GM21360 (cell line): ENCODE measurements at regions not wholly inside any gene's neighbourhood (a gene's known extent, or its start where the extent isn't known, plus 50 kb on each side); places are given as distances from the start of the nearest gene placed in this dataset.
"Not testable (repeated sequence)": the region's sequence is repeated elsewhere in the genome, so short reads cannot be mapped to it uniquely, and the experiment has no call there.

Experiments
- ATAC-seq: cut with Tn5 transposase; IDR thresholded peaks from one replicate; pipeline ENCODE4 v1.9.1; 2021; ENCODE audit warnings: mild to moderate bottlenecking, moderate library complexity; ENCODE audit not compliant: unreplicated experiment

DNA sequence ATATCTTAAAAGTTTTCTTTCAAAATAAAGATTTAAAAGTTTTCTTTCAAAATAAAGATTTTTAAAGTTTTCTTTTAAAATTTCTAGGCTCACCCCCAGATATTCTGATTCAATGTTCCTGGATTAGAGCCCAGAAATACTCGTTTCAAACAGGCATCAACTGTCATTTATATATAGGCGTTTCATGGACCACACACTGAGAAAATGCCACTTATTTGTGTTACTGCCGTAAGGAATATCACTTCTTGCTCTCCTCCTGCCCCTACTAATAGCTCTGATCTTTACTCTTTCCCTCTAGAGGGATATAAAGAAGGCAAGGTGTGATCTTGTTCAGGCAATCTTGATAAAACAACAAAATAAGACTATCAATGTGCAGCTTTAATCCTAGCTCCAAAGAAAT, 1324.1 kb downstream of the CDH8 start:
- no peak for ATAC-seq

- no peak for ATAC-seq
These were observed 1331.5 kb downstream of the CDH8 start for GRCh38 chr16:60704726-60705125.

DNA sequence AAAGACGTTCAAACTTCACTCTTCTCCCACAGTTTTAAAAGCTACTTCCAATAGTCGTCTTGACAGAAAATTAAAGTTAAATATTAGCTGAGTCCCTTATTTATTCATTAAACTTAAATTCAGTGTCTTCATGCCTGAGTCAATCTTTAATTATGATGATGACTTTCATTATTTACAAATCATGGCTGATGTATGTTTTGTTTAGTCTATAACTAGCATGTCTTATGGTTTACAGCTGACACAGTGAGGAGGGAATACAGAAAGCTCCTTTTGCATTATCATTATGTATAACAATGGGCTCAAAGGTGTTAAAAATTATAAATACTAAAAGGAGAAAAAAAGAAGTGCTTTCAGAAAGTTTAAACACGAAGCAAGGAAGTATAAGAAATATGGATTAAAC, 1333.1 kb downstream of the CDH8 start:
- no peak for ATAC-seq

GRCh38 chr16:60686824-60687223, 1349.4 kb downstream of the CDH8 start:
- ATAC-seq: no peak

DNA sequence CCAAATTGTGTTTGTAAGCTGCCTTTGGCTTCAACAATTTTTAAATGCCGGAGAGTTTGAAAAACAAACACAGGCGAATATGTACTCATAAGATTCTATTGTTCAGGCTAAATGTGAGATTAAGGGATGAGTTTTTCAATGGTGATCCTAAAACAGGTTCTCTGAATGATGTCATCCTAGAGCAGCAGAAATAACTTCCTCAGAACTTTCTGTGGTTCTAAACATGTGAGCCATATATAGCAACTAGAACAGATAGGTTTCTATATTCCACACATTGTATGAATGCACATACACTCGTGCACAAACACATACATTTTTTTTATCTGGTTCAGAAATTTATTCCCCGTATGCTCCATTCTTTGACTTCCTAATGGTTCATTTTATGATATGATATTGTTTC, 1352.2 kb downstream of the CDH8 start:
- no peak for ATAC-seq

GRCh38 chr16:60682219-60682618, 1354.0 kb downstream of the CDH8 start:
- ATAC-seq: no peak

- ATAC-seq: no peak
These were observed 1355.2 kb downstream of the CDH8 start for GRCh38 chr16:60681043-60681442.

GRCh38 chr16:60675022-60675421, 1361.2 kb downstream of the CDH8 start:
- ATAC-seq: no peak

DNA sequence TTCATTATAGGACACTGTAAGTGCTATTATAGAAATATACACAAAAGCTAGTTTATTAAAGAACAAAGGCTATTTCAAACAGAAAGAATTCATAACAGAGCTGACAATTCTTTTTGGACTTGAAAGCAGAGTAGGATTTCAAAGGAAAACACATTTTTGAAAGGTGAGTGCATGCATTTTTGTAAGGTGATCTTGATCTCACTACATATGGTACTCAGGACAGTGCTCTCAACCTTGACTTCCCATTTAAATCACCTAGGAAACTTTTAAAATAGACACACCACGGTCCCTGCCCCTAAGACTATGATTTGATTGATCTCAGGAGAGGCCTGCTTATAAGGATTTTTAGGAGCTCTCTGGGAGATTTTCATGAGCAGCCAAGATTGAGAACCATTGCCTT, 1362.0 kb downstream of the CDH8 start:
- no peak for ATAC-seq

- no peak for ATAC-seq
These were observed 1380.6 kb downstream of the CDH8 start for GRCh38 chr16:60655514-60656153.

- no peak for ATAC-seq
These were observed 1384.9 kb downstream of the CDH8 start for GRCh38 chr16:60651346-60651745.

DNA sequence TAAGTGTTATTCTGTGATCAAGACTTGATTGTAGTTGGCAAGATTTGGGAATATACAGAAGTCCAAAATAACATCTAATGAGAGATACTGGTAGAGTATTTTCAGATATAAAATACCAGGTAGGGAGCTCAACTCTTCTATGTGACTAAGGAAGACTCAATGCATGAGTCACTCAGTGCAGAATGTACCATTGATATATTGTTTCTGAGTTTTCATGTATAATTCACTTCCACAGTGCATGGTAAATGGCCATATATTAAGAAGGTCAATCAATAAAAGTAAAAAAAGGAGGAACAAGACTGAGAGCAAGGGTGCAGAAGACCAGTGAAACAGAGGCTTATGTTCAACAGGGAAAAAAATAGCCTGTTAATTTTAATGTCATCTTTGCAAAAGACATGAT, 1387.9 kb downstream of the CDH8 start:
- ATAC-seq: no peak

- ATAC-seq: not testable (repeated sequence)
These were observed 1388.8 kb downstream of the CDH8 start for GRCh38 chr16:60647388-60647787.

DNA sequence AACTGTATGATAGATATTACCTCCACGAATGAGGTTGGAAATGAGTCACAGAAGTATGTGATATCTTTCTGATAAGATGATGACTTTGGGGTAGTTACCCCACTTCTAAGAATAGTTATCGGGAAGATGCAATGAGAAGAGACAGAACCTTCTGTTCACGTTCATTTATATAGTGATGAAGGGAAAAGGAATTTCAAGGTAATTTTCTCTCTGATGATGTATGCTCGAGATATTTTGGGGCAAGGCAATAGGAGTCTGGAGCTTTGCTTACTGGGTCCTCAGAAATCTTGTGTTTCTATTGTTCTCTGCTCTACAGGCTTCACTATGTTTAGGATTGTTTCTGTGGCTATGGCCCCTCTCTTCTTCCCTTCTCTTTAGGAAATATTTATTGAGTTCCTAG, 1389.6 kb downstream of the CDH8 start:
- ATAC-seq: no peak

DNA sequence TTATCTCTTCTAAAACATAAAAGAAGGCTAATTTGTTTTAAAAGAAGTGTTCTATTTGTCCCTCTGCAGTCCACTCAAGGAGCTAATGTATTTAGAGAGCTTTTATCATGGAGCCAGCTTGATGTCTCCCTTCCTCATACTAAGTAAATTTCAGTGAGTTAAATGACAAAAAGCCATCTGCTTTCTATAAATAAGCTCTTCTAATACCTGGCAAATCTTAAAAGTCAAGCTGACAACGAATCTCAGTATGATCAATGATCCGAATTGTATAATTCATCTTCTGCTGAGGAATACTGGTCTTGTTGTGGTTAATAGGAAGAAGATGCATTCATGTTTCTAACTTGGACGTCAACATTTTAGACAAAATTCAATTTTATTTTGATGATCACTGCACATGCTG, 1390.7 kb downstream of the CDH8 start:
- no peak for ATAC-seq

- ATAC-seq: no peak
These were observed 1393.3 kb downstream of the CDH8 start for GRCh38 chr16:60642956-60643355.

DNA sequence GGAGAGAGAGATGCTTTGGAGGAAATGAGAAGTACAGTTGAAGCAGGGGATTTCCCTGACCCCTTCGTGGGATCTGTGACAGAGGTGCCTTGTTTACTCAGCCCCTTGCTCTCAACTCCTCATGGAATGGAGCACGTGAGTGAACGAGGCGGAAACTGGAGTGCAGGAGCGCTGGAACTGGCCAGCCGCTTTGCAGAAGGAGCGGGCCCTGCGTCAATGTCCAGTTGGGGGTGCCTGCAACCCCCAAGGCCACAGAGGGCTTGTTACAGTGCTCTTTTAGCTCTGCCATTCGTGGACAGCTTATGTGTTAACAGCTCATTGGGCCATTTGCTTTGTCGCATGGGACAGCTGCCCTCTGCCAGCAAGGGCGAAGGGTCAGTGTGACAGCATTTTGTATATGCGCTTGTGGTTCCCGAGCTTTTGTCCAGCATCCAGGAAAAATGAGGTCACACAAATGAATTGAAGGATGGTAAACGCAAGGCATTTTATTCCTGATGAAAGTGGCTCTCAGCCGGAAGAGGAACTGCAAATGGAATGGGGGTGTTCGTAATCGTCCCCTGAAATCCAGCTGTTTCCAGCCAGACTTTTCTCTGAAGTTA, 1395.1 kb downstream of the CDH8 start:
- no peak for ATAC-seq

DNA sequence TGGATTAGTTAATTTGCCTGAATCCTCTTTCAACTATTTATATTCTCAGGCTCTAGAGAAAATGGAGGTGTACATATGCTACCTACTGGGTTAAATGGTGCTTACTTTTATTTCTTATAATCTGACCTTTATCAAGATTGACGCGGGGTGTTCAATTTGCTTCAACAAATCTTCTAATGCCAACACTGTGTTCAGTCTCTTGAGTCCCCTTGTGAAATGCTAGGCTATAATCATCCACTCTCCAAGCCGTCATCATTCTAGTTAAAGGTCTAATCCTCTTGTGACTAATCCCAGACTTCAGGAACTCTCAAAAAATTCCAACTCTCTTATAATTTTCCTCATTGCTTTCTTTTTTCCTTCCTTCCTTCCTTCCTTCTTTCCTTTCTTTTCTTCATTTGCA, 1396.2 kb downstream of the CDH8 start:
- ATAC-seq: no peak

GRCh38 chr16:60636636-60637035, 1399.6 kb downstream of the CDH8 start:
- not testable (repeated sequence) for ATAC-seq

- ATAC-seq: no peak
These were observed 1400.1 kb downstream of the CDH8 start for GRCh38 chr16:60636117-60636516.

DNA sequence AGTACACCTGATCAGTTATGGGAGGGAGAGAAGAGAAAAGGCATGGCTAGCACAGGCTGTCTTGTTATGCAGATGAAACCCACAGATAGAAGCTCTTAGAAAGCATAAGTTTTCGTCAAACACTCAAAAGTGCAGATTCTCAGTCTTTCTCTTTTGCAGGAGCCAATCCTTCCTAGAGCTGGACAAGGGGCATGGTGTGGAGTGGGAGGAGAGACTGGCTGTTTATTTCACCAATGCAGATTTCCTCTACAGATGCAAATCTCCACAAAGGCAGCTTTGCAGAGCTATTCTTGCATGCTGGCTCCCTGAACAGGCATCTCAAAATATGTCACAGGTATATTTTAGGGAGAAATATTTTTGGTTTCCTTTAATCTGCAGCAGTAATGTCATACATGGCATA, 1400.7 kb downstream of the CDH8 start:
- no peak for ATAC-seq

DNA sequence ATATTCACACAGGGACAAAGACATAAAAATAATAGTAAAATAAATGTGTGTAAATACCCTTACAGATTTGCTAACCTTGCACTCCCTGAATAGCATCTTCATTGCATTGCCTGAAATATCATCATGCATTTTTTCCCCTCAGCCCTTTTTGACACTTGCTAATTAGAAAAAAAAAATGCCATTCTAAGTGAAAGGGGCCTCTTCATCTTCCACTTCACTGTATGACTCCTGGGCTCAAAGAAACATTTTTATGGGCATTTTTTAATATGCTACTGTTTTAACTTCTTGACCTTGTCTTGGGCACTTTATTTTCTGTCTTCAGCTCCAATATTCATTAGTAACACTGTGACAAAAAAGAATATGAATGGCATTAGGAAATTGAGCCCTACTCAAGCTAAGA, 1424.4 kb downstream of the CDH8 start:
- ATAC-seq: no peak

- no peak for ATAC-seq
These were observed 1427.3 kb downstream of the CDH8 start for GRCh38 chr16:60608971-60609370.
